Stimulated activated CD8-positive, alpha-beta memory T cell treated with anti-CD3 and anti-CD28 coated beads, Interleukin-12 subunit alpha, Interleukin-12 subunit beta, amount 100 ng/mL, for 24 hours (primary cell): ENCODE measurements at regions not wholly inside any gene's neighbourhood (a gene's known extent, or its start where the extent isn't known, plus 50 kb on each side); places are given as distances from the start of the nearest gene placed in this dataset.

ENCODE experiments used
- DNase-seq: peaks from one replicate; pipeline ENCODE4 v3.0.0-alpha.2; 2020; ENCODE audit errors: extremely low read depth

- DNase-seq: no peak
These were observed 56.4 kb upstream of the F13A1 start for GRCh38 chr6:6376845-6377244.

GRCh38 chr6:6377621-6378020 is 57.2 kb upstream of the F13A1 start:
- no peak for DNase-seq

GRCh38 chr6:6379573-6379972 is 59.1 kb upstream of the F13A1 start:
- no peak for DNase-seq

- DNase-seq: no peak
These were observed 64.1 kb upstream of the F13A1 start for GRCh38 chr6:6384520-6384919.

- no peak for DNase-seq
These were observed 65.5 kb upstream of the F13A1 start for GRCh38 chr6:6386010-6386409.

GRCh38 chr6:6390849-6391602 is 70.6 kb upstream of the F13A1 start:
- DNase-seq: no peak

GRCh38 chr6:6392214-6393068 is 72.0 kb upstream of the F13A1 start:
- no peak for DNase-seq

GRCh38 chr6:6393069-6393529 is 72.6 kb upstream of the F13A1 start:
- DNase-seq: no peak

GRCh38 chr6:6395581-6396197 is 75.2 kb upstream of the F13A1 start:
- DNase-seq: no peak

- DNase-seq: no peak
These were observed 77.4 kb upstream of the F13A1 start for GRCh38 chr6:6397842-6398241.

- no peak for DNase-seq
These were observed 79.1 kb upstream of the F13A1 start for GRCh38 chr6:6399568-6399967.

- no peak for DNase-seq
These were observed 80.9 kb upstream of the F13A1 start for GRCh38 chr6:6401401-6401800.

- DNase-seq: no peak
These were observed 81.5 kb upstream of the F13A1 start for GRCh38 chr6:6402006-6402405.

- no peak for DNase-seq
These were observed 82.1 kb upstream of the F13A1 start for GRCh38 chr6:6402591-6402990.

- no peak for DNase-seq
These were observed 84.6 kb upstream of the F13A1 start for GRCh38 chr6:6405031-6405430.

GRCh38 chr6:6405997-6406714 is 85.7 kb upstream of the F13A1 start:
- no peak for DNase-seq

- DNase-seq: no peak
These were observed 86.2 kb upstream of the F13A1 start for GRCh38 chr6:6406715-6407070.

- DNase-seq: no peak
These were observed 86.7 kb upstream of the F13A1 start for GRCh38 chr6:6407071-6407741.

GRCh38 chr6:6409397-6410030 is 89.1 kb upstream of the F13A1 start:
- no peak for DNase-seq

- DNase-seq: no peak
These were observed 90.7 kb upstream of the F13A1 start for GRCh38 chr6:6411115-6411514.

GRCh38 chr6:6412221-6412620 is 91.8 kb upstream of the F13A1 start:
- no peak for DNase-seq
